ENCODE measurements at regions not wholly inside any gene's neighbourhood (a gene's known extent, or its start where the extent isn't known, plus 50 kb on each side); places are given as distances from the start of the nearest gene placed in this dataset.

- TF ChIP-seq USF1 (IDR thresholded peaks at IDR 0.05) (no peak), MAX (IDR thresholded peaks at IDR 0.05) (no peak), REST (IDR thresholded peaks at IDR 0.05; ENCODE audit: low read depth) (no peak), ZBTB7A (IDR thresholded peaks at IDR 0.05; ENCODE audit: low read depth) (no peak), TAF1 (IDR thresholded peaks at IDR 0.05; ENCODE audit: low read depth) (no peak), FOXM1 (IDR thresholded peaks at IDR 0.05; ENCODE audit: borderline replicate concordance, low read depth) (no peak), EP300 (IDR thresholded peaks at IDR 0.05; ENCODE audit: borderline replicate concordance) (no peak), CREB1 (IDR thresholded peaks at IDR 0.05; ENCODE audit: low read depth) (no peak), TEAD4 (IDR thresholded peaks at IDR 0.05) (no peak), TCF12 (IDR thresholded peaks at IDR 0.05; ENCODE audit: low read depth) (no peak), RAD21 (IDR thresholded peaks at IDR 0.05; ENCODE audit: low read depth) (no peak)
These were observed 395.9 kb upstream of the CAMK1G start for GRCh38 chr1:209187589-209187988.

Data from Ishikawa (cell line).